Vagina (tissue), 2 donors: ENCODE measurements at regions not wholly inside any gene's neighbourhood (a gene's known extent, or its start where the extent isn't known, plus 50 kb on each side); places are given as distances from the start of the nearest gene placed in this dataset.

Experiments used
- POLR2A ChIP-seq, 2 donors: fragments of 450-650 bp; IDR thresholded peaks; one replicate each; pipeline ENCODE4 v1.6.1; 2017; ENCODE audit warnings: antibody characterized with exemption in 2 of 2, mild to moderate bottlenecking in 2 of 2, moderate library complexity in 2 of 2
- TF ChIP-seq, protein P1 (sequence below), 3 experiments: fragments of 450-650 bp in 2 of 3; fragments of 200-600 bp in 1 of 3; sonication (generic) in 1 of 3; IDR thresholded peaks; one replicate each; pipeline ENCODE4 v1.5.1; 2017 to 2019; ENCODE audit warnings: antibody characterized with exemption in 3 of 3, mild to moderate bottlenecking in 2 of 3, moderate library complexity in 2 of 3

DNA sequence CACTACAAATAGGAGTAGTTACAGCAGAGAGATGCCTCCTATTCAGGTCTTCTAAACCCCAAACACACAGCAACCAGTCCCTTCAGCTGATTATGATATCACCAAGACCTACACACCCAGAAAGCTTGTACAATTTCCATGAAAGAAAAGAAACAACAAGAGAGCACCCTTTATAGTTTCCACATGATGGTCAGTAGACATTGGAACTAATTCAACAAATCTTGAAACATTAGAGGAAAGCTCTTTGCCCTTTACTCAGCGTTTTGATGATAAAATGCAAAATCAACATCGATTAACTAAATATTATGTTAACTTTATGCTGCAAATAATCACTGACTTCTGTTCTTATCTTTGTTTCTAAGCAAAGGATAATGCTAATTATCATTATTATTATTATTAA lies 393.6 kb upstream of the ID2 start:
- TF ChIP-seq, protein P1, sequence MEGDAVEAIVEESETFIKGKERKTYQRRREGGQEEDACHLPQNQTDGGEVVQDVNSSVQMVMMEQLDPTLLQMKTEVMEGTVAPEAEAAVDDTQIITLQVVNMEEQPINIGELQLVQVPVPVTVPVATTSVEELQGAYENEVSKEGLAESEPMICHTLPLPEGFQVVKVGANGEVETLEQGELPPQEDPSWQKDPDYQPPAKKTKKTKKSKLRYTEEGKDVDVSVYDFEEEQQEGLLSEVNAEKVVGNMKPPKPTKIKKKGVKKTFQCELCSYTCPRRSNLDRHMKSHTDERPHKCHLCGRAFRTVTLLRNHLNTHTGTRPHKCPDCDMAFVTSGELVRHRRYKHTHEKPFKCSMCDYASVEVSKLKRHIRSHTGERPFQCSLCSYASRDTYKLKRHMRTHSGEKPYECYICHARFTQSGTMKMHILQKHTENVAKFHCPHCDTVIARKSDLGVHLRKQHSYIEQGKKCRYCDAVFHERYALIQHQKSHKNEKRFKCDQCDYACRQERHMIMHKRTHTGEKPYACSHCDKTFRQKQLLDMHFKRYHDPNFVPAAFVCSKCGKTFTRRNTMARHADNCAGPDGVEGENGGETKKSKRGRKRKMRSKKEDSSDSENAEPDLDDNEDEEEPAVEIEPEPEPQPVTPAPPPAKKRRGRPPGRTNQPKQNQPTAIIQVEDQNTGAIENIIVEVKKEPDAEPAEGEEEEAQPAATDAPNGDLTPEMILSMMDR (IDR thresholded peaks at IDR 0.05) = no peak
- TF ChIP-seq POLR2A (IDR thresholded peaks at IDR 0.05) = no peak
